GM03348 (cell line): ENCODE measurements at regions not wholly inside any gene's neighbourhood (a gene's known extent, or its start where the extent isn't known, plus 50 kb on each side); places are given as distances from the start of the nearest gene placed in this dataset.
A peak's percentile ranks its signal among the peaks of the same experiment; 100 is the strongest.

ENCODE experiments used
- DNase-seq: peaks from one replicate; pipeline ENCODE4 v3.0.0; 2012; ENCODE audit warnings: low spot score

- no peak for DNase-seq
Observed at GRCh38 chrX:109843963-109844751, 111.1 kb upstream of the ACSL4 start.

- DNase-seq, result no peak
Observed at GRCh38 chrX:109844986-109845385, 111.9 kb upstream of the ACSL4 start.

- no peak for DNase-seq
Observed at GRCh38 chrX:109845996-109846395, 112.9 kb upstream of the ACSL4 start.

- peak; percentile 56 for DNase-seq
Observed at GRCh38 chrX:109847257-109848187, 114.5 kb upstream of the ACSL4 start.

GRCh38 chrX:109848461-109849050 is 115.5 kb upstream of the ACSL4 start:
- no peak for DNase-seq

GRCh38 chrX:109854096-109854495 is 121.0 kb upstream of the ACSL4 start:
- DNase-seq, result no peak

GRCh38 chrX:109855501-109855900 is 122.4 kb upstream of the ACSL4 start:
- DNase-seq, result no peak

- DNase-seq, result peak; percentile 5
Observed at GRCh38 chrX:109856974-109857373, 123.9 kb upstream of the ACSL4 start.

- DNase-seq, result no peak
Observed at GRCh38 chrX:109857584-109858228, 124.6 kb upstream of the ACSL4 start.

GRCh38 chrX:109858602-109859341 is 125.7 kb upstream of the ACSL4 start:
- DNase-seq, result no peak

- no peak for DNase-seq
Observed at GRCh38 chrX:109859651-109860050, 126.6 kb upstream of the ACSL4 start.

- DNase-seq, result no peak
Observed at GRCh38 chrX:109862433-109862832, 129.4 kb upstream of the ACSL4 start.

GRCh38 chrX:109863811-109864210 is 130.8 kb upstream of the ACSL4 start:
- no peak for DNase-seq

- no peak for DNase-seq
Observed at GRCh38 chrX:109871121-109871888, 131.6 kb upstream of the TMEM164 start.

- peak; percentile 11 for DNase-seq
Observed at GRCh38 chrX:109872021-109872732, 130.7 kb upstream of the TMEM164 start.

GRCh38 chrX:109873574-109873973 is 129.3 kb upstream of the TMEM164 start:
- no peak for DNase-seq

- DNase-seq, result no peak
Observed at GRCh38 chrX:109873983-109874382, 128.9 kb upstream of the TMEM164 start.

- no peak for DNase-seq
Observed at GRCh38 chrX:109874548-109874947, 128.4 kb upstream of the TMEM164 start.

- no peak for DNase-seq
Observed at GRCh38 chrX:109875831-109876230, 127.1 kb upstream of the TMEM164 start.

GRCh38 chrX:109878236-109878635 is 124.7 kb upstream of the TMEM164 start:
- DNase-seq, result no peak
